ENCODE measurements at regions not wholly inside any gene's neighbourhood (a gene's known extent, or its start where the extent isn't known, plus 50 kb on each side); places are given as distances from the start of the nearest gene placed in this dataset.

DNA sequence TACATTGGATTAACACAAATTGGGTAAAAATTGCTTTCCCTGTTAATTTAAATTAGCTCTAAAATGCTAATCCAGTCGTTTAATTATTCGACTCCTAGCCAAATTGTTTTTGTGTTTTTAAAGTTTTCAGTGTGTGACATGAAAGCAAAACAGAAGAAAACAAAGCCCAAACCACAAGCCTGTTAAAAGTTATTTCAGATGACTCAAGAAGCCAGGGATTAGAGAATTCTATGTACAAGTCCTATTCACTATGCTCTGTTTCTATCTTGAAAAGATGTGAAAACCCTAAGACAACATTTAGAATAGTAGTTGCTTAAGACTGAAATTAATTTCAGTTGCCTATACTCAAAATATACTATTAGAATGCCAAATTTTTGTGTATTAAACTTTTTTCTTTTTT, 294.8 kb upstream of the ADAMTS5 start:
- DNase-seq, result no peak

DNA sequence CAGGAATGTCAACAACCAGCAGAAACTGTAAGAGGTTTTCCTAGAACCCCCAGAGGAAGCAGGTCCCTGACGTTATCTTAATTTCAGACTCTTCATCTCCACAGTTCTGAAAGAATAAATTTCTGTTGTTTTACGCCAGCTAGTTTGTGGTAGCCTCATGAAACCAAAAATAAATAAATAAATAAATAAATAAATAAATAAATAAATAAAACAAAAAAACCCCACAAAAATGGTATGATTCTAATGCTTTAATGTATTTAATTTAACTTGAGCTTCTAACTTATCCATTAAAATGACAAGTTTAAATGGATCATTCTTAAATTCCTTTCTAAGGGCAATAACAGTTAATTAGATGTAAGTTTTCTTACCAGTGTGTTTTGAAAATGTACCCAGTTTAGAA, 293.8 kb upstream of the ADAMTS5 start:
- DNase-seq, result no peak

DNA sequence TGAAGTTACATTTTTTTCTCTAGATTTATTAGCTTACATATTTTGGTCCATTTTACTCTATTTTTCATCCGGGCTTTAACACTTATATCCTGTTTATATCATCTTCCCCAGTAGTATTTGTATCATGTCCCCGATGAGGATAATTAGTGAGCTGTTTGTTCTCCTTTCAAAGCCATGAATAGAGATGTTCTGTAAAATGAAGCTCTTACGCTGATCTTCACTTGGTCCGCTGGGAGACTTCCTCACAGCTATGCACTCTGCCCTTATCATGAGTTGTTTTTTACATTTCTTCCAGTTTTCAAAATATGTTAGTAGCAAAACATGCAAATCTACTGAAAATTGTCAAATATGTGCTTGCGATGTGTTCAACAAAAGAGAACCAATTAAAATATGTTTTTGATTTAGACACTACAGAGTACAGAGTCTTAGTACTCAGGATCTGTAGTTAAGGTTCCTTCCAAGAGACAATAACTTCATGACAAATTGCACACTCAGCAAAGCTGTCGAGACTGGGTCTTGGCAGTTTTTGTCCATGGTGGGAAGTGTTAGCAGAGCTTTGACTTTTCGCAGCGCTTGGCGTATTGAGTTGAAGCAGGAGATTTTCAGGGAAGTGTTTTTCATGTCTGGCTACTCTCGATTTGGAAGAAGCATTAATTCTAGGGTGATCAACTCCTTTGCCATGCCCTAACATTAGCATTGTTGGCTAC, 292.0 kb upstream of the ADAMTS5 start:
- DNase-seq, result no peak

DNA sequence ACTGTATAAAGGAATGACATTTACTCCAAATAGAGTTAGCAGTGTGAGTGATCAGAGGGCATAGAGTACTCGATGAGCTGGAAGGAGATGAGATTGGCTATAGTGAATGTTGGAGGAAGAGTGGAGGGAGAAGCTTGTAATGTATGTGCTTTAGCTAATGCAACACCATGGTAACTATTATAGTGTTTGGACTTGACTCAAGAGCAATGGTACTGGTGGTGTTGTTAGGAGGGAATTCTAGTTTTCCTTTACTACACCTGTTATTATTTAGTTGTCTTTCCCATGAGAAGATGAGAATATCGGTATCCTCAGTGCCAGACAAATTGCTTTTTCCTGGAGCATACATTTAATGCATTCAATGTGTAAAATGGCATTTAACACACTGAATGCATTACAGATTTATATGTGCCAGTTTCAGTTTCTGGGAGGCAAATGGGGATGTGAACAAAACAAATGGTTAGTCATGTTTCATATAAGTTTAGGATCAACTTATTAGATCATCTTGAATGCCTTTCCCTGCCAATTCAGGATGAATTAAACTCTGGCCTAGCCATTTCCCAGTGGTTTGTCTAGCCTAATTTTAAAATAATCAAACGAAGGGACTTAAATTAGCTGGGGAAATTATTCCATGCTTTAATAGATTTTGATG, 291.1 kb upstream of the ADAMTS5 start:
- DNase-seq, result no peak

GRCh38 chr21:27257226-27257625, 290.3 kb upstream of the ADAMTS5 start:
- no peak for DNase-seq

GRCh38 chr21:27251752-27252151, 284.9 kb upstream of the ADAMTS5 start:
- DNase-seq, result no peak

DNA sequence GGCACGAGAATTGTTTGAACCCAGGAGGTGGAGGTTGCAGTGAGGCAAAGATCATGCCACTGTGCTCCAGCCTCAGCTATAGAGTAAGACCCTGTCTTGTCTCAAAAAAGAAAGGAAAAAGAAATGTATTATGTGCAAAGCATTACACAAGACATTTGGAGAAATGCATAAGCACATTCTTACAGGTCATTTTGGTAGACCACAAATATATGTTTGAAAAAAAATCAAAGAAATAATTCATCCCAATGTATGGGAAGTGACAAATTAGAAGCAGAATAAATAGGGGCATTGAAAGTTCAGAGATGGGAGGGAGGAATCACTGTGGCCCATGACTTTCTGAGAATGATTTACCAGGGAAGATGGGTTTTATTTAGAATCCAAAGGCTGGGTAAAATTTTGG, 283.5 kb upstream of the ADAMTS5 start:
- DNase-seq, result no peak

GRCh38 chr21:27248814-27249213, 281.9 kb upstream of the ADAMTS5 start:
- no peak for DNase-seq

- DNase-seq, result no peak
Observed at GRCh38 chr21:27246741-27247140, 279.9 kb upstream of the ADAMTS5 start.

DNA sequence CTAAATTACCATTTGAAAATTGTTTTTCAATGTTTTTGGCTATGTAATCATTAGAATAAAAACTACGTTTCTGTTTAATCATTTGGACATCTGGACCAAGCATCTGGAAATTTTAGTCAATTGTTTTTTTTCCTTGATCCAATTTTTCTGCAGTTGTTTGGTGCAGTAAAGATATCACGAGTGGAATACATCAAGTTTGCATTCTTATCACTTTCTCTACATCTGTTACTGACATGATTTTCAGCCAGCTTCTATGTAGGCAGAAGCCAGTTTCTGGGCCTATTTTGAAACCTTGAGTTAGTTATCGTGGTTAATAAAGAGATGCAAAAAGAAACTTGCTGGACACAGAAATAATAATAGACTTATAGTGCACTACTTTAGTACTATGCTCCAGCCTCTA, 277.9 kb upstream of the ADAMTS5 start:
- DNase-seq, result no peak

DNA sequence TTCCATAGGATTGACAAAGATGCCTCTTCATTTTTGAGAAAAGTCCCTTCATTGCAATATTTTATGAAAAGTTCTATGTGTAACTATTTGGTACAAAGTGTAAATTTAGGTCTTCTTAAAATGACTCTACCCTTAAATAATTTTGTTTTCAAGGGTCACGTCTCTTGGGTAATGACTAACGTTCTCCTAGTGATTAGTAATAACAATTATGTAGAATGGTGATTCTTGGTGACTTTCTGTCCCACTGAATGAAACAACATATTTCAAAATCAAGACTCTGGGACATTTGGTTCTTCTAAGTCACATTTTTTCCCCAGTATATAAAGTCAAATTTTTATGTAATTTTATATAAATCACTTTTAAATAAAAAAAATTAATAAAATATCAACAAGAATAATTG, 277.5 kb upstream of the ADAMTS5 start:
- no peak for DNase-seq

DNA sequence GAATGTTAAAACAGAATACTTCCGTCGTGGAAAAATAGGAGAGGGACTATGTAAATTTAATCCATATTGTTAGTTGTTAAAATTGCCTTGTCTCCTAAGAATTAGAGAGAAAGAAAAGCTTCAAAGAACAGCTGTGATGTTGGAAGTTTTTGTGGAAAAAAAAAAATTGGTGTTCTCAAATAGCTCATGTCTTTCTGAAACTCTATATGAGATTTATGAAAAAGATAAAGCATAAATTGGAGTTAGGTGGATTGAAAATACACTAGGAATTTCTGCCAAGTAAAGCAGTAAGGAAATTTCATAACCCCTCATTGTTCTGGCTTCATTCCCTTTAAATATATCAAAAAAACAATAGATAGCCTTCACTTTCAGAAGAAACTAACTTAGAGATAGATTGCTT, 274.0 kb upstream of the ADAMTS5 start:
- no peak for DNase-seq

GRCh38 chr21:27233514-27234115, 266.7 kb upstream of the ADAMTS5 start:
- DNase-seq, result no peak

DNA sequence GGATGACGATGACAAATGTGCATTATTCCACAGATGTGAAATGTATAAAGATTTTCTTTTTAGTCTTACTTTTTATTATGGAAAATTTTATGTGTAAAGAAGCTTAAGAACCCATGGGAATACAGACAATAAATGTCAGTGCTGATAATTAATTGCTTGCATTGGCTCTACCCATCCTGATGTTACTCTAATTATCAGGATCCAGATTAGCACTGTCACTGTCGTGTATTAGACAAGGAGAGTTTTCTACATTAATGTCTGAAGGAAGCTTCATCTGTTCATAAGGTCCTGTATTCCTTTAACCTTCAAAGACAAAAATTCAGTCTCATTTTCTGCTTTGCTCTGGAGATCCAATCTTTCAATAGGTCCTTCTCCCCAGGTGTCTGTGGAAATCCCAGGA, 259.1 kb upstream of the ADAMTS5 start:
- no peak for DNase-seq

GRCh38 chr21:27225151-27225550, 258.3 kb upstream of the ADAMTS5 start:
- DNase-seq, result no peak

- no peak for DNase-seq
Observed at GRCh38 chr21:27224169-27224568, 257.3 kb upstream of the ADAMTS5 start.

- no peak for DNase-seq
Observed at GRCh38 chr21:27221077-27221476, 254.2 kb upstream of the ADAMTS5 start.

DNA sequence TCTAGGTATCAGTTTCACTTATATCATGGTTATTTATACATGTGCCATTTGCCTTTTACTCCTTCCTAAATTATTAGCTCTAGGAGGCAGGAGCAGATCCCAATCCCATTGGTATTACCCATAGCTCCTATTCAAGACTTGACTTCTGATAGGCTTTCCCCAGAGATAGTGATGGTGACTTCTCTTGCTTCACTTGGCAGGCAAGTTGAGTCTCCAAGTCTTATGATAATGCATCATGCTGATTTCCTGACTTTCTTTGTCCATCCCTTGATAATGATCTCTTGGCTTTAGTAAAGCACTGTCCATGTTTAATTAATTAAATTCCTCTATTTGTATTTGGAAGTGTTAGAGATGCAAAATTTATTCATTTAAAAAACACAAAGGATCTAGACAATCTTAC, 253.5 kb upstream of the ADAMTS5 start:
- DNase-seq, result no peak

DNA sequence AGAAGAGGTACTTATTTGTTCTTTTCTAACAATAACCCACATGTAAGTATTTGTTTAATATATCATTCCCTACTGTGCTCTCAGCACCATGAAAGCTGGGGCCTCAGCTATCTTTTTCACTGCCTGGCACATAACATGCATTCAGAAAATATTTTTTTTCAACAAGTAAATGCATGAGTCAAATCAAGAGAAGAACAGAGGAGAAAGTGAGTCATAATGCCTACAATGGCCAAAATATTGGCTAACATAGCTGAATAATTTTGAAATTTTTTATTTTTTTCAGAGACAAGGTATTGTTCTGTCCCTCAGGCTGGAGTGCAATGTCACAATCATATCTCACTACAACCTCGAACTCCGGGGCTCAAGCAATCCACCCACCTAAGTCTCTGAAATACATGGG, 252.2 kb upstream of the ADAMTS5 start:
- DNase-seq, result no peak

DNA sequence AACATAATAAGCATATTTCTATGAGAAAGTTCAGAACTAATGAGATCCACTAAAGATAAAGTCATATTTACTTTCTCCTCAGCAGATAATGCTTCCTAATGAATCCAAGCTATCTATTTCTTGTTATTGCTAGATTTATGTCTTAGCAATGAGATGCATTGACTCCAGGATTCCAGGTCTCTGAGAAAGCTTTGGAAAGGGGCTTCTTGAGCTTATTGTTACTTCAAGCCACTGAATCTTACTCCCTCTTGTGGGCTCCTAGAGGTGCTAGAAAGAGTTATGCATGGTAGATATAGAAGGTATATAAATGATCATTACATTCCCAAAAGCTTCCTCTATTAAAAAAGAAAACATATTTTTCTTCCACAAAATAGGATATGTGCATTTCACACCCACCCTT, 246.4 kb upstream of the ADAMTS5 start:
- no peak for DNase-seq

DNA sequence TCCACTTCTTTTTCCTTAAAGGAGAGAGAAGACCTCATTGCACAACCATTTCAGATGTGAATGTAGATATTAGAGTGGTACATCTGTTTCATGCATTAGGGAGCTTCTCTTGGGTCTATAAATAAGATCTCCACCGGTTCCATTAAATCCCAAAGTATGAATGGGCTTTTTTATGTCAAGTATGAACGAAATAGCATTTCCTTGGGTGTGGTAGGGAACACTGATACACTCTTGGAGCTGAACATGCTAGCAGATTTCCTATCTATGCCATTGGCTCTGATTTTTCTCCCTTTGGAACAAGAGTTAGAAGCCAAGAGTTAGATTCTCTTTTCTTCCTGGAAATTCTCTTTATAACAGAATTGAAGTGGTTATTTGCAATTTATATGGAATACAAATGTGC, 245.6 kb upstream of the ADAMTS5 start:
- DNase-seq, result no peak

- DNase-seq, result no peak
Observed at GRCh38 chr21:27209546-27209945, 242.7 kb upstream of the ADAMTS5 start.

DNA sequence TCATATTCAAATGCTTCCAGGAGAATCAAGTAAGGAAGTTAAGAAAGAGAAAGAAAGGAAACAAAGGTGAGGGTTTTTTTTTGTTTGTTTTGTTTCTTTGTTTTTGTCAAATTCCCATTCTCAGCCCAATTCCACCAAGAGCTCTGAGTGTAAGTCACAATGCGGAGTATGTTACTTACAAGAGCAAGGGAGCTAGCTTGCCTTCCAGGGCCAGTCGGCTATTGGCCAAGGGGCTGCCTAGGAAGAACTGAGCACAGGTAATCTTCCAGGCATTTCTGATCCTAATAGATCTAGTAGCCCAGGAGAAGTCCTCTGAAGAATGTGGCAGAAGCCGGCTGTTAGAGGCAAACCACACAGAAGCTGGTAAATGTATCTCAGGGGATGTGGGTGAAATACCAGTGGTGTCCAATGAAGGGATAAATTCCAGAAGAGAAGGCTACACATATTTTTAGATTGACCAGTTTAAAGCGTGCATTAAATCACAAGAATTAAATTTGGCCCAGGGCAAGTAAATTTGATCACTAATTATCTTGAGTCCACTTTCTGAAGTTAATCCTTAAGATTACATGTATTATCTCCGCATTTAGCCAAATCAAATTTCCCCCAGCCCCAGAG, 239.6 kb upstream of the ADAMTS5 start:
- no peak for DNase-seq

DNA sequence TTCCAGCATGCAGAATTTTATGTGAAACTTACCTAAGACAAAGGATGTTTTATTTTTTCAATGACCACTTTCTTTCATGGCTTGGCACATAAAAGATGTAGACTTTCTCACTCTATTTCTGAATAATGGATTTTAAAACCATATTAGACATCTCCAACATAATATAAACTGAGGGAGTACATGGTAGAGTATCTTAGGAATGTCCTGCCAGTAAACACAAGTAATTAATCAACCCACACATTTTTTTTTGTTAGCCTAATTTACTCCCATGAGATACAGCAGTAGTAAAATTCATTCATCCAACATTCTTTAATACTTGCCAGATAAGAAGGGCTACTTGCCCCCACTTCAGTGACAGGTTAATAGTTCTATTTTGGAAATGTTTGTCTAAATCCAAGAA, 235.4 kb upstream of the ADAMTS5 start:
- no peak for DNase-seq

Measured in stimulated activated CD8-positive, alpha-beta memory T cell treated with anti-CD3 and anti-CD28 coated beads, Interleukin-4, amount 100 ng/mL, for 48 hours (primary cell).